ENCODE measurements at regions not wholly inside any gene's neighbourhood (a gene's known extent, or its start where the extent isn't known, plus 50 kb on each side); places are given as distances from the start of the nearest gene placed in this dataset.

DNA sequence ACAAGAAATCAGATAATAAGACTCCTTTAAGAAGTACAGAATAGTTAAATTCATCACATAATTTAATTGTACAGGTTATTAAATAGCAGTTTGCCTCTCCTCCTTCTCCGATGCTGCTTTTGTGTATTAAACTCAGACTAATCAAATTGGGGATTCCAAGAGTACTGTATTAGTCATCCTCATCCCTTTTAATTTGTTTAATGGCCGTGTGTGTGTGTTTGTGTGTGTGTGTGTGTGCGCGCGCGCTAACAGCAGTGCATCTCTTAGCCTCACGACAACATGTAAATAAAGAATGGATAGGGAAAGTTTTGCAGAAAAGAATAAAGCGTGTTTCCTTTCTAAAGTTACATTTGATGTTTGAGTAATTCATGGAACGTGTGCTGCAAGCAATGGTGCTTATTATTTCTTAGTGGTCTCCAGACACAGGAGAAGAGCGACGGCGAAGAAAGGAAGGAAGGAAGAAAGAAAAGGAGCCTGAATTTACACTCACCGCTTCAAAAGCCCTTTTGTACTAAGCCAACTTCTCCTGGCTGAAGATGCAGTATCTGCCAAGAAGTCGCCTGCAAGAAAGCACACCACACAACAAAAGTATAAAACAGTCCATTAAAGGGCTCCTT, 220.3 kb downstream of the ASCL1 start:
- intact Hi-C loops (cut with DNase I), result no loop called here
- FAIRE-seq (no peak), DNase-seq (no peak)
- TF ChIP-seq, protein P1, sequence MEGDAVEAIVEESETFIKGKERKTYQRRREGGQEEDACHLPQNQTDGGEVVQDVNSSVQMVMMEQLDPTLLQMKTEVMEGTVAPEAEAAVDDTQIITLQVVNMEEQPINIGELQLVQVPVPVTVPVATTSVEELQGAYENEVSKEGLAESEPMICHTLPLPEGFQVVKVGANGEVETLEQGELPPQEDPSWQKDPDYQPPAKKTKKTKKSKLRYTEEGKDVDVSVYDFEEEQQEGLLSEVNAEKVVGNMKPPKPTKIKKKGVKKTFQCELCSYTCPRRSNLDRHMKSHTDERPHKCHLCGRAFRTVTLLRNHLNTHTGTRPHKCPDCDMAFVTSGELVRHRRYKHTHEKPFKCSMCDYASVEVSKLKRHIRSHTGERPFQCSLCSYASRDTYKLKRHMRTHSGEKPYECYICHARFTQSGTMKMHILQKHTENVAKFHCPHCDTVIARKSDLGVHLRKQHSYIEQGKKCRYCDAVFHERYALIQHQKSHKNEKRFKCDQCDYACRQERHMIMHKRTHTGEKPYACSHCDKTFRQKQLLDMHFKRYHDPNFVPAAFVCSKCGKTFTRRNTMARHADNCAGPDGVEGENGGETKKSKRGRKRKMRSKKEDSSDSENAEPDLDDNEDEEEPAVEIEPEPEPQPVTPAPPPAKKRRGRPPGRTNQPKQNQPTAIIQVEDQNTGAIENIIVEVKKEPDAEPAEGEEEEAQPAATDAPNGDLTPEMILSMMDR (IDR thresholded peaks at IDR 0.05; ENCODE audit: borderline replicate concordance, extremely low read depth, insufficient read depth), result no peak
- no peak overlapping the region for H3K9ac ChIP-seq (ENCODE audit: low read length in 3 of 3)
- no peaks in the 10 kb centered on the region for H3K9me3 ChIP-seq (ENCODE audit: control insufficient read depth in 2 of 3, insufficient read depth in 1 of 3, low read length in 3 of 3)
- H3K36me3 ChIP-seq (ENCODE audit: control insufficient read depth in 2 of 3, insufficient read depth in 3 of 3, low read length in 3 of 3), result no peaks in the 10 kb centered on the region
- H3K27ac ChIP-seq (ENCODE audit: low read depth in 2 of 2, low read length in 2 of 2), result no peak overlapping the region
- no peak overlapping the region for H3K4me3 ChIP-seq (ENCODE audit: low read length in 3 of 3)
- no peaks in the 10 kb centered on the region for H3K27me3 ChIP-seq (ENCODE audit: control insufficient read depth, insufficient read depth, low read length)
- no peaks in the 10 kb centered on the region for H3K4me1 ChIP-seq (ENCODE audit: control insufficient read depth in 2 of 3, insufficient read depth in 2 of 3, low read depth in 1 of 3, low read length in 3 of 3)

GRCh38 chr12:103178366-103179080, 221.0 kb downstream of the ASCL1 start:
- H3K9me3 ChIP-seq (ENCODE audit: control insufficient read depth in 2 of 3, insufficient read depth in 1 of 3, low read length in 3 of 3), result no peaks in the 10 kb centered on the region
- no peak overlapping the region for H3K4me3 ChIP-seq (ENCODE audit: low read length in 3 of 3)
- DNase-seq (no peak), FAIRE-seq (no peak)
- H3K27me3 ChIP-seq (ENCODE audit: control insufficient read depth, insufficient read depth, low read length), result no peaks in the 10 kb centered on the region
- no peaks in the 10 kb centered on the region for H3K4me1 ChIP-seq (ENCODE audit: control insufficient read depth in 2 of 3, insufficient read depth in 2 of 3, low read depth in 1 of 3, low read length in 3 of 3)
- TF ChIP-seq, protein P1 (IDR thresholded peaks at IDR 0.05; ENCODE audit: borderline replicate concordance, extremely low read depth, insufficient read depth), result no peak
- H3K36me3 ChIP-seq (ENCODE audit: control insufficient read depth in 2 of 3, insufficient read depth in 3 of 3, low read length in 3 of 3), result no peaks in the 10 kb centered on the region
- no peak overlapping the region for H3K9ac ChIP-seq (ENCODE audit: low read length in 3 of 3)
- no peak overlapping the region for H3K27ac ChIP-seq (ENCODE audit: low read depth in 2 of 2, low read length in 2 of 2)
- intact Hi-C loops (cut with DNase I), result no loop called here

DNA sequence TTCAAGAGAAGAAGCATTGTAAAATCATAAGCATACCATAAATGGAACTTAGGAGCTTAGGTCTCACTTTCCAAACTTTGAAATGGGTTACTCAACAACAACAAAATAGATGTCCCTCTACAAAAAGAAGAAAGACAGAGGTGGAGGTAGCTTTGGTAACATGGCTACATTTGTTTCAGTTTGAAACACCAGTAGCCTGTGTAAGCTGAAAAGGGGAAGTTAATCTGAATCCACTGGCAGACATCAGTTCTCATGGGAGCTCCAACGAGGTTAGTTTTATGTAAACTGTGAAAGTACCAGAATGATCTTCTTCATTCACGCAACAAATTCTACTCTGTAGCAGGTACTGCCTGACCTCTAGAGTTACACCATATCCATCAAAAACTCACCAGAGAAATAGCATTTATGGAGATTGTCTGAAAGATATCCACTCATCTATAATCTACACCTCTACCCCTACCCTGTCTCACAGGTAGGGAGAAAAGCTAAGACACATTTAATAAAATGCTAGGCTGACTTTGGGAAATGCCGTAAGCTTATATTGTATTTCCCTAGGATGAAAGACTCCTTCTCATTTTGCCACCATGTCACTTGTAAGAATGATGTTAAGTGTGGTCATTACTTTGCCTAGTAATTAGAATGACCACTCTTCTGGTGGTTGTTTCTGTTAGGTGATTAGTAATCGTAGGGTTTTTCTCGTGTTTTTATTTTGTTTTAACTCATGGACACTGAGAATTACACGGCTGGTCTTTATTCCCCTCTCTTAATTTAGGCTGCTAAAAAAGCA, 224.1 kb downstream of the ASCL1 start:
- FAIRE-seq (no peak), DNase-seq (no peak)
- Histone ChIP-seq H3K9ac (ENCODE audit: low read length in 3 of 3) (no peak overlapping the region), H3K4me1 (ENCODE audit: control insufficient read depth in 2 of 3, insufficient read depth in 2 of 3, low read depth in 1 of 3, low read length in 3 of 3) (no peaks in the 10 kb centered on the region), H3K4me3 (ENCODE audit: low read length in 3 of 3) (no peak overlapping the region), H3K27ac (ENCODE audit: low read depth in 2 of 2, low read length in 2 of 2) (no peak overlapping the region), H3K36me3 (ENCODE audit: control insufficient read depth in 2 of 3, insufficient read depth in 3 of 3, low read length in 3 of 3) (no peaks in the 10 kb centered on the region), H3K9me3 (ENCODE audit: control insufficient read depth in 2 of 3, insufficient read depth in 1 of 3, low read length in 3 of 3) (no peaks in the 10 kb centered on the region), H3K27me3 (ENCODE audit: control insufficient read depth, insufficient read depth, low read length) (no peaks in the 10 kb centered on the region)
- intact Hi-C loops (cut with DNase I), result no loop called here
- TF ChIP-seq, protein P1 (IDR thresholded peaks at IDR 0.05; ENCODE audit: borderline replicate concordance, extremely low read depth, insufficient read depth), result no peak
